Astrocyte (in vitro differentiated cells and primary cell): ENCODE measurements at regions not wholly inside any gene's neighbourhood (a gene's known extent, or its start where the extent isn't known, plus 50 kb on each side); places are given as distances from the start of the nearest gene placed in this dataset.

Experiments
- CTCF ChIP-seq: IDR thresholded peaks from 2 replicates; pipeline ENCODE4 v1.5.1; 2011; ENCODE audit warnings: low read depth, mild to moderate bottlenecking, inconsistent platforms, low read length, moderate library complexity; ENCODE audit not compliant: insufficient read depth
- EZH2 ChIP-seq: IDR thresholded peaks from 2 replicates; pipeline ENCODE4 v1.6.1; 2012; ENCODE audit warnings: mild to moderate bottlenecking, low read length, inconsistent platforms; ENCODE audit not compliant: insufficient read depth

- TF ChIP-seq CTCF = no peak
- no peak for TF ChIP-seq EZH2
These were observed 59.0 kb downstream of the FAM50B start for GRCh38 chr6:3908223-3908622.
